ENCODE measurements at regions not wholly inside any gene's neighbourhood (a gene's known extent, or its start where the extent isn't known, plus 50 kb on each side); places are given as distances from the start of the nearest gene placed in this dataset.
"Not testable (repeated sequence)": the region's sequence is repeated elsewhere in the genome, so short reads cannot be mapped to it uniquely, and the experiment has no call there.

DNA sequence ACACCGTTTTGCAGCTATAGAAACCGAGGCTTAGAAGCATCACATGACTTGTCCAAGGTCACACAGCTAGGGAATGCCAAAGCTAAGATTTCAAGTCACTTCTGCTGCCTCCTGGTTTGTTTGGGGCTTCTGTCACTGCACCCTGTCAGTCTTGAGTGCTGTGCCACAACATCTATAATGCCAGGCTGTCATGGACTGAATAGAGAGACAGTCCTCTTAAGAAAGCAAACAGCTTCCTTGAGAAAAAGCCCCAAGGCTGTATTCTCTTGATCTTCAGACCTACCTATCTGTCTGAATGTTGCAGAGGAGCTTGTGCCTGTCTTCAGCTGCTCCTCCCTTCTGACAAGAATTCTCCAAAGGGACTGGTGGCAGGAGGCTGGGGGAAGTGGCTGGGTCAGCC, 81.6 kb downstream of the OLFM4 start:
- no peak overlapping the region for H3K4ac ChIP-seq (ENCODE audit: low read depth in 1 of 2, low read length in 2 of 2)
- H4K8ac ChIP-seq (ENCODE audit: low read length) = no peak overlapping the region
- H2BK12ac ChIP-seq (ENCODE audit: low read length in 2 of 2) = no peak overlapping the region
- peaks cover 0 to 3% of the 10 kb centered on the region in 2 experiments for H3K27me3 ChIP-seq (ENCODE audit: control insufficient read depth in 1 of 2, insufficient read depth in 1 of 2, low read length in 2 of 2)
- no peak overlapping the region for H3K4me3 ChIP-seq (ENCODE audit: insufficient read depth in 1 of 2, low read depth in 1 of 2, low read length in 2 of 2)
- no peak overlapping the region for H2AK5ac ChIP-seq (ENCODE audit: low read length, severe bottlenecking)
- no peak overlapping the region for H3K4me2 ChIP-seq (ENCODE audit: low read length, poor library complexity, severe bottlenecking)
- no peak overlapping the region for H3K18ac ChIP-seq (ENCODE audit: low read depth in 1 of 2, low read length in 2 of 2)
- H3K9ac ChIP-seq (ENCODE audit: low read length) = no peak overlapping the region
- no peak overlapping the region for H2BK120ac ChIP-seq (ENCODE audit: low read depth, low read length)
- no peaks in the 10 kb centered on the region for H3K4me1 ChIP-seq (ENCODE audit: control insufficient read depth, insufficient read depth, low read depth, low read length)
- H2AFZ ChIP-seq (ENCODE audit: low read depth, low read length) = no peak overlapping the region
- 46% methylated on average over 2 of the region's 2 CpGs for WGBS
- no peaks in the 10 kb centered on the region for H3K36me3 ChIP-seq (ENCODE audit: control insufficient read depth in 1 of 2, insufficient read depth in 2 of 2, low read depth in 1 of 2, low read length in 2 of 2)
- no peak overlapping the region for H3K23ac ChIP-seq (ENCODE audit: low read length in 2 of 2)
- no peak overlapping the region for H3K14ac ChIP-seq (ENCODE audit: low read length in 2 of 2)
- H3K27ac ChIP-seq (ENCODE audit: low read length, poor library complexity, severe bottlenecking) = no peak overlapping the region
- no peak overlapping the region for H2BK15ac ChIP-seq (ENCODE audit: low read depth, poor library complexity, severe bottlenecking)
- H4K91ac ChIP-seq (ENCODE audit: low read length) = no peak overlapping the region
- no peak overlapping the region for H2BK5ac ChIP-seq (ENCODE audit: low read depth, low read length, poor library complexity, severe bottlenecking)
- H3K9me3 ChIP-seq (ENCODE audit: control insufficient read depth, low read length) = peaks cover 2% of the 10 kb centered on the region
- no peak for DNase-seq
- H3K79me1 ChIP-seq (replicated peaks; ENCODE audit: low read length, poor library complexity, severe bottlenecking) = no peaks in the 10 kb centered on the region

DNA sequence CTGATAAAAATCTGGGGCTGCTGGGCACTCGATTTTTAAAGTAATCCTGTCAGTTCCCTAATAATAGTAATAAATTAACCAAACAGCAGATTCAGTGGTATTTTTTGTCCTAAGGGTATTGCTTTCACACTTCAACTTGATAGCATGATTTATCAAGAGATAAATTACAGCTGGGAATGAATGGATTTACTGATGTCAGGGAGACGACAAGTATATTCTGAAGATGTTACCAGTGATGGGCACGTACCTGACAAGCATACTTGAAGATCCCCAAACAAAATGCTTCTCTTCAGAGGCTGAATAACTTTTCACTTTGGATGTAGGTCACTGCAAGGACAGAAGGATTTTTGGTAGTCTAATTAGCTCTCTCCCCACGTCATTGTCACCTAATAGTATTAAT, 82.0 kb downstream of the OLFM4 start:
- Histone ChIP-seq H2AFZ (ENCODE audit: low read depth, low read length) (no peak overlapping the region), H2BK5ac (ENCODE audit: low read depth, low read length, poor library complexity, severe bottlenecking) (no peak overlapping the region), H3K79me1 (replicated peaks; ENCODE audit: low read length, poor library complexity, severe bottlenecking) (no peaks in the 10 kb centered on the region), H4K91ac (ENCODE audit: low read length) (no peak overlapping the region), H3K18ac (ENCODE audit: low read depth in 1 of 2, low read length in 2 of 2) (no peak overlapping the region), H3K9ac (ENCODE audit: low read length) (no peak overlapping the region), H4K8ac (ENCODE audit: low read length) (no peak overlapping the region), H2BK15ac (ENCODE audit: low read depth, poor library complexity, severe bottlenecking) (no peak overlapping the region), H3K23ac (ENCODE audit: low read length in 2 of 2) (no peak overlapping the region), H2BK12ac (ENCODE audit: low read length in 2 of 2) (no peak overlapping the region), H3K27ac (ENCODE audit: low read length, poor library complexity, severe bottlenecking) (no peak overlapping the region), H3K9me3 (ENCODE audit: control insufficient read depth, low read length) (peaks cover 2% of the 10 kb centered on the region), H3K4me3 (ENCODE audit: insufficient read depth in 1 of 2, low read depth in 1 of 2, low read length in 2 of 2) (no peak overlapping the region), H3K36me3 (ENCODE audit: control insufficient read depth in 1 of 2, insufficient read depth in 2 of 2, low read depth in 1 of 2, low read length in 2 of 2) (no peaks in the 10 kb centered on the region), H3K27me3 (ENCODE audit: control insufficient read depth in 1 of 2, insufficient read depth in 1 of 2, low read length in 2 of 2) (peaks cover 0 to 3% of the 10 kb centered on the region in 2 experiments), H2AK5ac (ENCODE audit: low read length, severe bottlenecking) (no peak overlapping the region), H3K4ac (ENCODE audit: low read depth in 1 of 2, low read length in 2 of 2) (no peak overlapping the region), H3K4me2 (ENCODE audit: low read length, poor library complexity, severe bottlenecking) (no peak overlapping the region), H2BK120ac (ENCODE audit: low read depth, low read length) (no peak overlapping the region), H3K14ac (ENCODE audit: low read length in 2 of 2) (no peak overlapping the region), H3K4me1 (ENCODE audit: control insufficient read depth, insufficient read depth, low read depth, low read length) (no peaks in the 10 kb centered on the region)
- DNase-seq = no peak
- WGBS = no CpG with 5 or more reads among the region's 4 CpGs

DNA sequence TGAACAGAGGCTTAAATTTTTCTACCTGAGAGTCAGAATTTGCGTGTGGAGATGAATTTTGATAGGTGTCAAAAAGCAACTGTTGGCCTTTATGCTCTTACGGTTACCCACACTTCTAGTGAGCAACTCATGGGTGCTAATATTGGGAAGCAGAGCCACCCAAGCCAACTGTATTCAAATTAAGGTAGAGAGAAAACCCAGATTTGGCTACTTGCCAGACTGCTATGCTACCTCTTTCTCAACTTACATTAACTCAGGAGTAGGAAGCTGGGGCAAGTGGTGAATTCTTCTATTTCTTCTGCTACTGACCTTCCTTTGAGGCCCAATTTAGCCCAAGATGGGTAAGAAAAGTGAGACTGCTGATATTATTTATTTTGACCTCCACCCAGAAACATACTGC, 83.9 kb downstream of the OLFM4 start:
- H2BK120ac ChIP-seq (ENCODE audit: low read depth, low read length) = no peak overlapping the region
- no peak overlapping the region for H2BK5ac ChIP-seq (ENCODE audit: low read depth, low read length, poor library complexity, severe bottlenecking)
- H3K36me3 ChIP-seq (ENCODE audit: control insufficient read depth in 1 of 2, insufficient read depth in 2 of 2, low read depth in 1 of 2, low read length in 2 of 2) = no peaks in the 10 kb centered on the region
- H4K91ac ChIP-seq (ENCODE audit: low read length) = no peak overlapping the region
- no peak overlapping the region for H3K14ac ChIP-seq (ENCODE audit: low read length in 2 of 2)
- no peak overlapping the region for H4K8ac ChIP-seq (ENCODE audit: low read length)
- H3K23ac ChIP-seq (ENCODE audit: low read length in 2 of 2) = no peak overlapping the region
- H3K4me1 ChIP-seq (ENCODE audit: control insufficient read depth, insufficient read depth, low read depth, low read length) = no peaks in the 10 kb centered on the region
- H3K4me3 ChIP-seq (ENCODE audit: insufficient read depth in 1 of 2, low read depth in 1 of 2, low read length in 2 of 2) = no peak overlapping the region
- H2BK12ac ChIP-seq (ENCODE audit: low read length in 2 of 2) = no peak overlapping the region
- H3K18ac ChIP-seq (ENCODE audit: low read depth in 1 of 2, low read length in 2 of 2) = no peak overlapping the region
- H3K27me3 ChIP-seq (ENCODE audit: control insufficient read depth in 1 of 2, insufficient read depth in 1 of 2, low read length in 2 of 2) = peaks cover 0 to 3% of the 10 kb centered on the region in 2 experiments
- no peaks in the 10 kb centered on the region for H3K79me1 ChIP-seq (replicated peaks; ENCODE audit: low read length, poor library complexity, severe bottlenecking)
- no peak overlapping the region for H3K4ac ChIP-seq (ENCODE audit: low read depth in 1 of 2, low read length in 2 of 2)
- H3K27ac ChIP-seq (ENCODE audit: low read length, poor library complexity, severe bottlenecking) = no peak overlapping the region
- no peak overlapping the region for H2AFZ ChIP-seq (ENCODE audit: low read depth, low read length)
- no peak overlapping the region for H2BK15ac ChIP-seq (ENCODE audit: low read depth, poor library complexity, severe bottlenecking)
- no peak for DNase-seq
- H2AK5ac ChIP-seq (ENCODE audit: low read length, severe bottlenecking) = no peak overlapping the region
- 77% methylated on average over 2 of the region's 2 CpGs for whole genome bisulfite sequencing
- no peak overlapping the region for H3K9ac ChIP-seq (ENCODE audit: low read length)
- H3K9me3 ChIP-seq (ENCODE audit: control insufficient read depth, low read length) = peaks cover 2% of the 10 kb centered on the region
- H3K4me2 ChIP-seq (ENCODE audit: low read length, poor library complexity, severe bottlenecking) = no peak overlapping the region

DNA sequence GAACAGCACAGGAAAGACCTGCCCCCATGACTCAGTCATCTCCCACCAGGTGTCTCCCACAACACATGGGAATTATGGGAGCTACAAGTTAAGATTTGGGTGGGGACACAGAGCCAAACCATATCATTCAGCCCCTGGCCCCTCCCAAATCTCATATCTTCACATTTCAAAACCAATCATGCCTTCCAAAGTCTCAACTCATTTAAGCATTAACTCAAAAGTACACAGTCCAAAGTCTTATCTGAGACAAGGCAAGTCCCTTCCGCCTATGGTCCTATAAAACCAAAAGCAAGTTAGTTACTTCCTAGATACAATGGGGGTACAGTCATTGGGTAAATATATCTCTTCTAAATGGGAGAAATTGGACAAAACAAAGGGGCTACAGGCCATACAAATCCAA, 88.4 kb downstream of the OLFM4 start:
- not testable (repeated sequence) for DNase-seq; H2BK120ac ChIP-seq (ENCODE audit: low read depth, low read length); H2AK5ac ChIP-seq (ENCODE audit: low read length, severe bottlenecking); H3K27ac ChIP-seq (ENCODE audit: low read length, poor library complexity, severe bottlenecking); H3K79me1 ChIP-seq (replicated peaks; ENCODE audit: low read length, poor library complexity, severe bottlenecking); H3K36me3 ChIP-seq (ENCODE audit: control insufficient read depth in 1 of 2, insufficient read depth in 2 of 2, low read depth in 1 of 2, low read length in 2 of 2); H3K14ac ChIP-seq (ENCODE audit: low read length in 2 of 2); H3K27me3 ChIP-seq (ENCODE audit: control insufficient read depth in 1 of 2, insufficient read depth in 1 of 2, low read length in 2 of 2); H3K4me1 ChIP-seq (ENCODE audit: control insufficient read depth, insufficient read depth, low read depth, low read length); H2BK5ac ChIP-seq (ENCODE audit: low read depth, low read length, poor library complexity, severe bottlenecking); H3K9ac ChIP-seq (ENCODE audit: low read length); H3K23ac ChIP-seq (ENCODE audit: low read length in 2 of 2); H2AFZ ChIP-seq (ENCODE audit: low read depth, low read length); H3K4me2 ChIP-seq (ENCODE audit: low read length, poor library complexity, severe bottlenecking); H3K4me3 ChIP-seq (ENCODE audit: insufficient read depth in 1 of 2, low read depth in 1 of 2, low read length in 2 of 2); H3K4ac ChIP-seq (ENCODE audit: low read depth in 1 of 2, low read length in 2 of 2); H2BK15ac ChIP-seq (ENCODE audit: low read depth, poor library complexity, severe bottlenecking); H3K18ac ChIP-seq (ENCODE audit: low read depth in 1 of 2, low read length in 2 of 2); H4K8ac ChIP-seq (ENCODE audit: low read length); H2BK12ac ChIP-seq (ENCODE audit: low read length in 2 of 2); H4K91ac ChIP-seq (ENCODE audit: low read length); H3K9me3 ChIP-seq (ENCODE audit: control insufficient read depth, low read length)
- WGBS = no CpG with 5 or more reads among the region's 1 CpG

Data from mesenchymal stem cell (in vitro differentiated cells and primary cell).